ENCODE measurements at regions not wholly inside any gene's neighbourhood (a gene's known extent, or its start where the extent isn't known, plus 50 kb on each side); places are given as distances from the start of the nearest gene placed in this dataset.

- TF ChIP-seq CTCF (IDR thresholded peaks at IDR 0.05; ENCODE audit: low read depth, low read length, poor library complexity, severe bottlenecking) (no peak), EZH2phosphoT487 (IDR thresholded peaks at IDR 0.05; ENCODE audit: borderline replicate concordance, low read length) (no peak)
Measured at GRCh38 chr11:59012398-59013265, 73.3 kb downstream of the GLYATL1 start.

Measured in DOHH2 (cell line).